GM18526 (cell line): ENCODE measurements at regions not wholly inside any gene's neighbourhood (a gene's known extent, or its start where the extent isn't known, plus 50 kb on each side); places are given as distances from the start of the nearest gene placed in this dataset.

ENCODE experiments used
- POLR2A ChIP-seq: IDR thresholded peaks from 3 replicates; pipeline ENCODE4 v1.6.1; 2011; ENCODE audit not compliant: insufficient read length; ENCODE audit errors: extremely low read depth

DNA sequence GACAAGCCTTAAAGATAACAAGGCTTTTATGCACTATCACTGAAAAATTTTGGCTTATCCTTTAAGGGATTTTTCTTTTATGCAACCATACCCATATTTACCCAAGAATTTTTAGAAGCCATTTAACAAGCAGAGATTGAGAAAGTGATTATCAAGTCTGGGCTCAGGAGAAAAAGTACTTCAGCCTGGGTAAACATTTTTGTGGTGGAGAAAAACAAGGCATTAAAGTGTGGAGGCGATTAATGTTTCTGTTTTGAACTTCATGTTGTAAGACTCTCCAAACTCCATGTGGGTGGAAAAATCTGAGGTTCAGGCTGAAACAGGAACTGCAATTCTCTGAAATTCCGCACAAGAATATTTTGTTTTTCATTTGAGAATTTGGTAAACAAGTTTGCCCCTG, 260.4 kb upstream of the KCNMB2 start:
- TF ChIP-seq POLR2A = no peak

- TF ChIP-seq POLR2A = no peak
These were observed 258.6 kb upstream of the KCNMB2 start for GRCh38 chr3:178277605-178278004.

- no peak for TF ChIP-seq POLR2A
These were observed 252.7 kb upstream of the KCNMB2 start for GRCh38 chr3:178283561-178283960.

DNA sequence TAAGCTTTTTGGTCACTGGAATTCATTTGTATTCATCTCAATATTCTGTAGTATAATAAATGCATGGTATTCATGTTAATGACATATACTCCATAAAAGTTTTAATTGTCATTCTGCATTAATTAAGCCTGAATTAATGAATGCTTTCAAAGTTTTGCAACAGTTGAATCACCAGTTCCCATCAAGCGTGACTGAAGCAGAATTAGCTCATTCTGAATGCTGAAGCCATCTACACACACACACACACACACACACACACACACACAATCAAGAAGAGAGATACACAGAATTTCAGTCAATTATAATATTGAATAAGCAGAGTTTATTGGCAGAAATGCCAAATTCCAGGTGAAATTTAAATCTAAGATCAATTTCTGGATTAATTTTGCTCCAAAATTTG, 252.1 kb upstream of the KCNMB2 start:
- TF ChIP-seq POLR2A = no peak

DNA sequence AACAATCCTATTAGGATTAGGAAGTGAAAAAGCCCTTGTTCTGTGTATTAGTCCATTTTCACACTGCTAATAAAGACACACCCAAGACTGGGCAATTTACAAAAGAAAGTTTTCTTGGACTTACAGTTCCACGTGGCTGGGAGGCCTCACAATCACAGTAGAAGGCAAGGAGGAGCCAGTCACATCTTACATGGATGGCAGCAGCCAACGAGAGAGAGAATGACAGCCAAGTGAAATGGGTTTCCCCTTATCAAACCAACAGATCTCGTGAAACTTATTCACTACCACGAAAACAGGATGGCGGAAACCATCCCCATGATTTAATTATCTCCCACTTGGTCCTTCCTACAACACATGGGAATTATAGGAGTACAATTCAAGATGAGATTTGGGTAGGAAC, 248.2 kb upstream of the KCNMB2 start:
- TF ChIP-seq POLR2A = no peak

DNA sequence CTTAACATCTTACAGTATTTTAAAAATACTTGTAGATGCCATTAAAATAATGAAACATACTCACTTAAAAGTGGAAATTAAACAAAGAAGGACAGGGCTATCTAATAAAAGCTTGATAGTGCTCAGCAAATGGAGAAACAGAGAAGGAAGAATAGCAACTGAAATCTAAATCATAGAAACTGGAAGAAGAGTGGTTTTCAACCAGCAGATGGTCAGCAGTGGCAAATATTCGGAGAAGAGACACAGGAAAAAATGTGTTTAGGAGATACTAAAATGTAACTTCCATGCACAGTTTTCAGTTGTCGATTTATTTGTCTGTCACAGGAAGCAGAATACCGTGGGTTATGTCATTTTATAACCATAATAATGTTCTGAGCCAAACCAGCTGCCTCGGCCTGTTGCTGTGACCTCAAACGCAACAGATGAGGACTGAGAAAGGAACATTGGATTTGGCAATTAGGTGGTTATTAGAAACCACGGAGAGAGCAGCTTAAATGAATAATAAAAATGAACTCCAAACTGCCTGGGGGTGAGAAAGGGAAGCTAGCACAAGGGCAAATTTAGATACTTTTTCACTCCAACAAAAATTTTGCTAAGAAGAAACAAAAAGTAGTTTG, 246.6 kb upstream of the KCNMB2 start:
- TF ChIP-seq POLR2A = no peak

GRCh38 chr3:178291574-178292370, 244.5 kb upstream of the KCNMB2 start:
- TF ChIP-seq POLR2A = no peak

DNA sequence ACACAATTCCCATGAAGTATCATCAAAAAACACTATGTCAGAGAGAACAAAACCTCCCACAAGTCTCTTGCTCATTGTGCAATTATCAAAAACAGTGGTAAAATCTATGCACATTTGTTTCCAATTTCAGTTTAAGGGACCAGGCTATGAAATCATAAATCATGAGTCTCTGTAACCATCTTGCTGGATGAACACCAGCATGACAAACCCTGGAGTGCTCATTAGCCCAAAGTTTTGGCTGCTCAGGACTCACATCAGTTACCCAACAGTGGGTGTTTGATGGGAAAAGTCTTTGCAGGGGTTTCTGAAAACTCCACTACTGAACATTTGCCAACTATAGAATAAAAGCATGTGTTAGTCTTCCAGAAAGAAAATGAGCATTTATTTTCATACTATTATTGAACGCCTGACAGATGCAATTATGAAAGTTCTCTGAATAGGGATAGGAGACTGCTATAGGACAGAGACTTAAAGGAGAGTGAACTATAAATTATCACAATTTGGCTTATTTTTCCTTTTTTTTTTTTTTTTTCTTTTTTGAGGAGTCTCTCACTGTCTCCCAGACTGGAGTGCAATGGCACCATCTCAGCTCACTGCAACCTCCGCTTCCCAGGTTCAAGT, 240.8 kb upstream of the KCNMB2 start:
- TF ChIP-seq POLR2A = no peak

DNA sequence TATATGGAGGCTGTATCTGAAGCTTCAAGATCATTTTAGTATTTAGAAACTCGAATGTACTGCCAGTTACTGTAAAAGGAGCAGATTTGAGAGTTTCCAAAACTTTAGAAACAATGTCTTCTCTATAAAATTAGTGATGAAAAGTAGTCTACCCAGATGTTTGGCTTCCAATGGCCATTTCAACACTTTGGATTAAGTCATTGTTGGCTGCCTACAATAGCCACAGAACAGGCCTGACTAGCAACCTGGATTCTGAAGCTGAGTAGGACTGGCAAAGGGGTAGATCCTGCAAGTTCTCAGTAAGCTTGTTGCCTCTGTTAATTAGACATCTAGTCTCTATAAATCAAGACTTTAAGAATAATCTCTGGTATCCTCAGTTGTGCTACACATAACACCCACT, 239.0 kb upstream of the KCNMB2 start:
- no peak for TF ChIP-seq POLR2A

DNA sequence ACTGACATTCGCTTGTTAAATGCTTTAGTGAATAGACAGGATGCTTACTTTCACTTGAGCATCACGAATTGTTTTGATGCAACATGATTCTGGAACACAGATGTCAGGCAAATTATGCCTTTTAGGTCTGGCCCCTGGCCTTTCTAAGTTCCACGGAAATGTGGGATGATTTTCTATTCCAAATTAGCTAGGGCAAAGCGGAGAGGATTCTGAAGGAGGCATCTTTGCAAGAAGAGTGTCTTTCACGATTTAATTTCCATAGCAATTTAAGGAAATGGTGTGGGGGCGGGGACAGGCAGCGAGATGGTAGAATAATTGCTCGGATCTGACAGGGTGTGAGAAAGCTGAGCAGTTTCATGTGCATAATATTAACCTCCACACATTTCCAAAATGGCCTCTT, 238.5 kb upstream of the KCNMB2 start:
- TF ChIP-seq POLR2A = no peak

- TF ChIP-seq POLR2A = no peak
These were observed 235.7 kb upstream of the KCNMB2 start for GRCh38 chr3:178300441-178300959.

DNA sequence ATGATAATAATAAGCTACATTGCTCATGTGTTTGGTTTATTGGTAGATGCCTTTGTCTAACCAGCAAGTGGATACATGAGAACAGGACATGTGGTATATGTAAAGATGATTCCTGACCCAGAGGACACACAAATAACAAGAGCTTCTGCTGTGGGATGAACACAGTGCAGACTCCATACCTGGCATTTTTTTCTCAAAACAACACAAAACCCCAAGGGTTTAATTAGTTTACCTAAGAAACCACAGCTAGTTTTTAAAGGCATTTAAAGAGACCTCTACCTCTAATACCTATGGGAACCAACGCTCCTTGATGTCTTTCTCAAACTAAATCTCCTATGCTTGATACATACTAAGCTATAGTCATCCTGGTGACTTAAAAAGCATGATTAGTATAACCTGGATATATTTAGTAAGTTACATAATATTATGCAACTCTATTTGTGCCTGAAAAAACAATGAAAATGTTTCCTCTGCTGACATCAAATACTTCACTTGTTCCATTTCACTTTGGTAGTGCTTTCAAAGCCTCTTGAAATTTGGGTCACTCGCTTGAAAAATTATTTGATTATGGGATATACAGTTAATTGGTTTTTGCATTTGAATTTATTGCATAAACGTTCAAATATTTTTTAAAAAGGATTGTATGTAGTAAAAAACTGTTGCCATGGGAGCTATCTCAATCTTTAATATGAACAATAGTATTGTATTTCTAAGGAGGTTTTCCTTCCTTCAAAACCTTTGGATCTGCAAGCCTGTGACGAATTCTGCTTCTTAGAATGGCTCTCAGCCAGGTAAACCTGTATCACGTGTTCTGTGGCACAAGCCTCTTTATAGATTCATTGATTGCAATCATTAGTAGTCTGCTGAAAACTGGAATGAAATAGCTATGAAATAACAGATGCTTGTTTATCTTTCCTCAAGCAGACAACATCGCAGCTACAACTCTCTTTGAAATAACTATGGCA, 233.0 kb upstream of the KCNMB2 start:
- TF ChIP-seq POLR2A = no peak

GRCh38 chr3:178304758-178305467, 231.3 kb upstream of the KCNMB2 start:
- TF ChIP-seq POLR2A = no peak

- no peak for TF ChIP-seq POLR2A
These were observed 229.7 kb upstream of the KCNMB2 start for GRCh38 chr3:178306432-178307115.

GRCh38 chr3:178308771-178309170, 227.5 kb upstream of the KCNMB2 start:
- TF ChIP-seq POLR2A = no peak
